Left renal cortex interstitium (tissue), 4 donors: ENCODE measurements at regions not wholly inside any gene's neighbourhood (a gene's known extent, or its start where the extent isn't known, plus 50 kb on each side); places are given as distances from the start of the nearest gene placed in this dataset.
"Not testable (repeated sequence)": the region's sequence is repeated elsewhere in the genome, so short reads cannot be mapped to it uniquely, and the experiment has no call there.

Experiments used
- DNase-seq, 4 donors: peaks; one replicate each; pipeline ENCODE4 v3.0.0-alpha.2; 2013; ENCODE audit warnings: low read depth in 4 of 4, low spot score in 2 of 4, missing footprints in 1 of 4

GRCh38 chr5:17364987-17365810, 132.8 kb upstream of the TAF11L2 start:
- DNase-seq, result no peak

GRCh38 chr5:17365811-17366138, 132.3 kb upstream of the TAF11L2 start:
- DNase-seq, result no peak

DNA sequence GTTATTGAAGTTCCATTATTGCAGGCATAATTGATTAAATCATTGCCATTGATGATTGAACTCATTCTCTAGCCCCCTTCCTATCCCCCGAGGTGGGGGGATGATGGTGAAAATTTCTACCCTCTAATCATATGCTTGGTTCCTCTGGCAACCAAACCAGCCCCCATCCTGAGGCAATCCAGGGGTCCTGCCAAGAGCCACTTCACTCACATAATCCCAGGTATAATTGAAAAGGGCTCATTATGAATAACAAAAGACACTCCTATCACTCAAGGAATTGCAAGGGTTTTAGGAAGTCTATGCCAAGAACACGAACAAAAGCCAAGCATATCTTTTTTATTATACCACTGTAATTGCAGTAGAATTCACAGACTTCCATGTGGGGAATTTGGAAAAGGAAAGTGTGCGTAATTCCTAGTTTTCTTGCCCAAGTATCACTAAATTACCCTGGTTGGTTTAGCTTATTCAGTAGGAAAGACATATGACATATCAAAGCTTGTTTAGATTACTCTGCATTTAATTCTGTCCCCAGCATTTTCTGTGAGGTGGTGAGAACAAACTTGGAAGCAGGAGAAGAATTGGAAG, 130.7 kb upstream of the TAF11L2 start:
- no peak for DNase-seq

DNA sequence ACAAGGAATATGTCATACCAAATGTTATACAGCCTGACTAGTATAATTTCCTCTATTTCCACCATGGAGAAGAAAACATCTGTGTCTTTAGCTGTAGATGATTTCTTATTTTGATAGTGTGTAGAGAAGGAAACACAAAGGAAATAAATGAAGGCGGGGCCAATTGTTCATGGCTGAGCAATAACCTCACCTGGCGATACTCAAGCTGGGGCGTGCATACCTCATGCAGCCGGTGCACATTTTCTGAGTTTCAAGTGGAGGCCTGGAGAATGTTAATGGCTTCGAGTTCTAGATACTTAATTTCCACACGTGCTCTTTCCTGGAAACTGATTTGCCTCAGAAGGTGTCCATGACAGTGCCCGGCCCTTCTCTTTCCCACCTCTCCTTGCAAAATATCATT, 127.4 kb upstream of the TAF11L2 start:
- DNase-seq, result no peak

GRCh38 chr5:17373406-17373805, 124.6 kb upstream of the TAF11L2 start:
- no peak for DNase-seq

GRCh38 chr5:17373814-17374556, 124.0 kb upstream of the TAF11L2 start:
- no peak for DNase-seq

DNA sequence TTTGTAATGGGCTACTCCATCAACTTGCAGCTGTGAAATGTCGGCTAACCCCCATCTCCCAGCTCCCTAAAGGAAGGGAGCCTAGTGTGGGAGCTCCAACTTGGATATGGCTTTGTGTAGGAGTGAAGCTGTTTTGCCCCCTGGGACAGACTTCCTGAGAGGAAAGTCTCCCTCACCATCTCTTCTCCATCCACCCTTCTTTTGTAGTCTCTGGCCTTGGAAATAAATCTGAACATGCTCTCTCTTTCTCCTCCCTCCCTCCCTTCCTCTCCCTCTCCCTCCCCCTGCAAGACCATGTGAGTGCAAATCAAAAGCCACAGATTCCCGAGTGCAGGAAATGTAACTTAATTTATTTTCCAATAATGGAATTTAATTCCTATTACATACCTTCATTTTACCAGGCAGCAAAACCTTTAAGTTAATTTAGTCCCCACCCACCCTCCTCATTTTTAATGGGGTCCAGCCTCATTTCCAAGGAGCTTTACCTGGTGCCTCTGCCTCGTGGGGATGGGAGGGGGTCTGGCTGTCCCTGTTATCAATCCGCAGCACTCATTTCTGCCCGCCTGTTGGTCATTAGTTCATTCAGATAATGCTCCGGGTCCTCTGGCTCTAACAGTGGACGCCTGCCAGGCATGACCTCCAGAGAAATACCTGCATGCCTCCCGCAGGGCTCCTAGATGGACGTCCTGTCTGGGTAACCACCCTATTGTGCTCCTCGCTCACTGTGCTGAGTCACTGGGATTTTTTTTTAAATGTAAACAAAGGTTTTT, 122.9 kb upstream of the TAF11L2 start:
- DNase-seq, result no peak

- not testable (repeated sequence) for DNase-seq
These were observed 122.1 kb upstream of the TAF11L2 start for GRCh38 chr5:17375886-17376285.

- DNase-seq, result no peak
These were observed 119.6 kb upstream of the TAF11L2 start for GRCh38 chr5:17378346-17378997.

DNA sequence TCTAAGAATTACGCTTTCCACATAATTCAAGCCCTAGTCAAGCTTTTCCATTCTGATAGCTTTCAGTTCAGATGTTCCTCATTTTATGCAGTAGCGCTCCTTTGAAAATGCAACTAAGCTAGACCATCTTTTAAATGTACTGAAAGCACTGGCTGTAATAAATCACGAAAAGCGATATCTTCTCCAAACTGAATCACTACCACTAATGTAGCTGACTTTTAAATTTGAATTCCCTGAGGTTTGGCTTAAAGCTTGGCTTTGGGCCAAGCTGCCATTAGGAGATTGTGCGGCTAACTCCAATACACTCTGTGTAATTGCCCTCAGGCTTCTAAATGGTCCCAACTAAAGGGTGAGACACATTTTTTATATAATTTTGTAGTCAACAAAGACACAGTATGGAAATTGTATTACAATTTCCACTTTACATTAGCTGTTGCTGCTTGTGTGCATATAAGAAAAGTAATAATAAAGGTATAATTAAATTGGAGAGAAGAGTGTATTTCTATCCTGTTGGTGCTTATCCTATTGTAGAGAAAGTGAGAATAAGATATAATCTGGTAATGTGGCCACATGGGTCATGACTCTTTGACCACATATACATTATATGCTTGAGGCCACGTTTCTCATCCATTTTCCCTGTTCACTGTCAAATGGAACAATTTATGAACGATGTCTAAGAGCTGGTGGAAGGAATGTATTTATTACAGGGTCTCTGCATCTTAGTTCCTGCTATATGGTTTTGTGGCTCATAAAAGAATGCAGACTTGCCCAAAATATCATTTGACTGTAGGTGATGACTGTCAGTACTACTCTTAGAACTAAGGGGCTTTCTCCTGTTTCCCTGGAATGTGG, 118.7 kb upstream of the TAF11L2 start:
- no peak for DNase-seq

DNA sequence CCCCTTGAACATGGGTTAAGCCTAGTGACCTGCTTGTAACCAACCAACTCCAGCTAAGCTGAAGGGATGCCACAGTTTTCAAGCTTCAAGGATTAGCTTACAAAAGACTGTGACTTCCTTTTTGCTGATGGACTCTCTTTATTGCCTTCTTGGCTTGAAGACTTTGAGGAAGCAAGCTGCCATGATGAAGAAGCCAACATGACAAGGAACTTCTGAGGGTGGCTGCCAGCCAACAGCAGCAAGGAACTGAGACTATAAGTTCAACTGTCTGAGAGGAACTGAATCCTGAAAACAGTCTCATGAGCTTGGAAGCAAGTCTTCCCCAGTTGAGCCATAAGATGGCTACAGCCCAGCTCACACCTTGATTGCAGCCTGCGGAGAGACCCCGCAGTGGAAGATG, 116.1 kb upstream of the TAF11L2 start:
- DNase-seq, result no peak

GRCh38 chr5:17383526-17383925, 114.5 kb upstream of the TAF11L2 start:
- no peak for DNase-seq

DNA sequence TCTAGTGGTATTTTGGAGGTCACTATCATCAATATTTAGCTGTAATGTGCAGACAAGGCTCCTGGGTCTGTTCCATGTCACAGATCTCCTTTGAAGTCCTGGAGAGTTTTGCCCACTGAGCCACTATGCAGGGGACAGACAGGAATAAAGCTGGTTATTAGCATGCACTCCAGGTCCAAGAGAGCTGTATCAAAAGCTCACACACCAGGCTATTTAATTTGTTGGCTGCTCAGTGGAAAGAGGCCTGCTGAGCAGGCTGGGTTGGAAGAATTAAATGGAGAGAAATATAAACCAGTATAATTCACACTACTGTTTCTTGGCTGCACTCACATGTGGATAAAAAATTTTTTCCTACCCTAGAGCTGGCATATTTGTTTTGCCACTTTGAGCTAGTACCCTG, 113.8 kb upstream of the TAF11L2 start:
- DNase-seq, result no peak

- no peak for DNase-seq
These were observed 109.3 kb upstream of the TAF11L2 start for GRCh38 chr5:17388717-17389116.

- no peak for DNase-seq
These were observed 103.9 kb upstream of the TAF11L2 start for GRCh38 chr5:17394086-17394485.

- DNase-seq, result no peak
These were observed 102.7 kb upstream of the TAF11L2 start for GRCh38 chr5:17395106-17395880.

DNA sequence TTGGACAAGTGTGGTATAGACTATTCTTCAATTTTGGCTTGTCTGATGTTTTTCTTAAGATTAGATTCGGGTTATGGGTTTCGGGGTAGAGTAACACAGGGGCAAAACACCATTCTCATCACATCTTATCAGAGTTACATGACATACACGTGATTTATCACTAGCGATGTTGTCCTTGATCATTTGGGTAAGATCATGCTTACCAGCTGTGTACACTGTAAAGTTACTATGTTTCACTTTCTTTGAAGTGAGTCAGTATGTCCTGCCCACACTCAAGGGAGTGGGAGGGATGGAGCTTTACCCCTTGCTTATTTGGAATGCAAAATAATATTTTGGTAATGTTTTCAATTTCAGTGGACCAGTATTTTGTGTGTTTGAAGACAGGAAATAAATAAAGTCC, 101.8 kb upstream of the TAF11L2 start:
- no peak for DNase-seq

- no peak for DNase-seq
These were observed 99.6 kb upstream of the TAF11L2 start for GRCh38 chr5:17398431-17398830.
